AG10803 (cell line): ENCODE measurements at regions not wholly inside any gene's neighbourhood (a gene's known extent, or its start where the extent isn't known, plus 50 kb on each side); places are given as distances from the start of the nearest gene placed in this dataset.

Experiments used
- DNase-seq: peaks from one replicate; pipeline ENCODE4 v3.0.0; 2010; ENCODE audit warnings: low read depth
- H3K4me3 ChIP-seq: 2 replicates; pipeline ENCODE4 v1.5.1; 2011; ENCODE audit warnings: mild to moderate bottlenecking, low read length, control low read depth
- CTCF ChIP-seq: conservative IDR thresholded peaks from 2 replicates; pipeline ENCODE4 v1.5.1; 2011; ENCODE audit warnings: mild to moderate bottlenecking, low read length, control low read depth, inconsistent platforms

GRCh38 chr16:65406116-65406515 lies 284.3 kb upstream of the CDH11 start:
- 0 out of 2 replicates have a peak, but pooled peaks have one; percentile 7 for TF ChIP-seq CTCF
- peak; percentile 78 for DNase-seq
- no peak overlapping the region for H3K4me3 ChIP-seq

- no peak for DNase-seq
- TF ChIP-seq CTCF: no peak
- H3K4me3 ChIP-seq: no peak overlapping the region
These were observed 272.4 kb upstream of the CDH11 start for GRCh38 chr16:65394281-65394680.

- no peak for DNase-seq
- TF ChIP-seq CTCF: no peak
- no peak overlapping the region for H3K4me3 ChIP-seq
These were observed 271.1 kb upstream of the CDH11 start for GRCh38 chr16:65392806-65393565.

GRCh38 chr16:65388592-65388991 lies 266.7 kb upstream of the CDH11 start:
- TF ChIP-seq CTCF: no peak
- H3K4me3 ChIP-seq: no peak overlapping the region
- no peak for DNase-seq

- DNase-seq: no peak
- no peak for TF ChIP-seq CTCF
- no peak overlapping the region for H3K4me3 ChIP-seq
These were observed 264.8 kb upstream of the CDH11 start for GRCh38 chr16:65386672-65387071.

- no peak for TF ChIP-seq CTCF
- no peak for DNase-seq
- H3K4me3 ChIP-seq: no peak overlapping the region
These were observed 262.6 kb upstream of the CDH11 start for GRCh38 chr16:65384441-65384840.

GRCh38 chr16:65377195-65377594 lies 255.3 kb upstream of the CDH11 start:
- H3K4me3 ChIP-seq: no peak overlapping the region
- no peak for DNase-seq
- no peak for TF ChIP-seq CTCF
